GM18858 (cell line): ENCODE measurements at regions not wholly inside any gene's neighbourhood (a gene's known extent, or its start where the extent isn't known, plus 50 kb on each side); places are given as distances from the start of the nearest gene placed in this dataset.

Source experiments
- ATAC-seq: cut with Tn5 transposase; IDR thresholded peaks from one replicate; pipeline ENCODE4 v1.9.1; 2021; ENCODE audit not compliant: unreplicated experiment

GRCh38 chr11:82384308-82384707 is 349.4 kb downstream of the FAM181B start:
- ATAC-seq, result no peak

GRCh38 chr11:82373781-82374542 is 359.7 kb downstream of the FAM181B start:
- no peak for ATAC-seq

GRCh38 chr11:82365351-82365750 is 368.3 kb downstream of the FAM181B start:
- ATAC-seq, result no peak

- ATAC-seq, result no peak
Observed at GRCh38 chr11:82356316-82356715, 377.3 kb downstream of the FAM181B start.

- no peak for ATAC-seq
Observed at GRCh38 chr11:82355313-82355823, 378.3 kb downstream of the FAM181B start.

- ATAC-seq, result no peak
Observed at GRCh38 chr11:82326853-82327252, 406.8 kb downstream of the FAM181B start.

- ATAC-seq, result no peak
Observed at GRCh38 chr11:82321206-82321605, 412.5 kb downstream of the FAM181B start.

- no peak for ATAC-seq
Observed at GRCh38 chr11:82315093-82315492, 418.6 kb downstream of the FAM181B start.

- ATAC-seq, result no peak
Observed at GRCh38 chr11:82308979-82309378, 424.7 kb downstream of the FAM181B start.

GRCh38 chr11:82305123-82305522 is 428.5 kb downstream of the FAM181B start:
- ATAC-seq, result no peak

GRCh38 chr11:82303671-82304070 is 430.0 kb downstream of the FAM181B start:
- no peak for ATAC-seq

GRCh38 chr11:82288471-82288870 is 445.2 kb downstream of the FAM181B start:
- no peak for ATAC-seq

- no peak for ATAC-seq
Observed at GRCh38 chr11:82270870-82271269, 462.8 kb downstream of the FAM181B start.

- ATAC-seq, result no peak
Observed at GRCh38 chr11:82268627-82269026, 465.0 kb downstream of the FAM181B start.

GRCh38 chr11:82267186-82267585 is 466.5 kb downstream of the FAM181B start:
- no peak for ATAC-seq

- no peak for ATAC-seq
Observed at GRCh38 chr11:82261367-82261766, 472.3 kb downstream of the FAM181B start.

GRCh38 chr11:82250047-82250446 is 483.6 kb downstream of the FAM181B start:
- ATAC-seq, result no peak

- no peak for ATAC-seq
Observed at GRCh38 chr11:82246926-82247325, 486.7 kb downstream of the FAM181B start.

- no peak for ATAC-seq
Observed at GRCh38 chr11:82239498-82239897, 494.2 kb downstream of the FAM181B start.

- ATAC-seq, result no peak
Observed at GRCh38 chr11:82234256-82234655, 499.4 kb downstream of the FAM181B start.

- ATAC-seq, result no peak
Observed at GRCh38 chr11:82233201-82233600, 500.5 kb downstream of the FAM181B start.

- ATAC-seq, result peak; percentile 54
Observed at GRCh38 chr11:82229341-82229740, 504.3 kb downstream of the FAM181B start.

GRCh38 chr11:82225930-82226329 is 507.7 kb downstream of the FAM181B start:
- ATAC-seq, result no peak
